A673 (cell line): ENCODE measurements at regions not wholly inside any gene's neighbourhood (a gene's known extent, or its start where the extent isn't known, plus 50 kb on each side); places are given as distances from the start of the nearest gene placed in this dataset.

Experiments used
- BruUV-seq: library from RNA; stranded (reverse); fragments of 400-500 nt; replicated peaks from 2 replicates; lab custom pipeline; 2021; lab: Mats Ljungman, UMichigan
- CTCF ChIA-PET: fragments of 300-600 bp; sonication (Branson Sonifier 250); formaldehyde crosslinking; loops from one replicate; lab custom pipeline; 2022; ENCODE audit warnings: antibody characterized with exemption; lab: Charles Lee
- POLR2A ChIA-PET: fragments of 300-600 bp; sonication (Branson Sonifier 250); formaldehyde crosslinking; loops from one replicate; lab custom pipeline; 2022; ENCODE audit warnings: antibody characterized with exemption; ENCODE audit not compliant: low non-redundant PET; lab: Charles Lee
- DNase-seq: peaks from one replicate; pipeline ENCODE4 v3.0.0-alpha.2; 2015; ENCODE audit warnings: low spot score
- H3K27ac ChIP-seq: fragments of 200-600 bp; sonication (generic); 2 replicates; pipeline ENCODE4 v1.5.1; 2016; ENCODE audit warnings: mixed run types, low read depth, mild to moderate bottlenecking, mixed read lengths, antibody characterized with exemption, low read length; ENCODE audit not compliant: poor library complexity, severe bottlenecking
- H3K27me3 ChIP-seq: fragments of 200-600 bp; sonication (generic); replicated peaks from 2 replicates; pipeline ENCODE4 v1.6.1; 2017; ENCODE audit warnings: mixed run types, low read depth, mild to moderate bottlenecking, mixed read lengths, antibody characterized with exemption, low read length; ENCODE audit not compliant: insufficient read depth, poor library complexity
- H3K36me3 ChIP-seq: fragments of 200-600 bp; sonication (generic); 2 replicates; pipeline ENCODE4 v1.6.1; 2016; ENCODE audit warnings: mixed run types, mild to moderate bottlenecking, mixed read lengths, antibody characterized with exemption, low read length; ENCODE audit not compliant: insufficient read depth, poor library complexity, severe bottlenecking
- H3K4me1 ChIP-seq: fragments of 200-600 bp; sonication (generic); 2 replicates; pipeline ENCODE4 v1.6.1; 2017; ENCODE audit warnings: mixed run types, mild to moderate bottlenecking, mixed read lengths, antibody characterized with exemption, low read length; ENCODE audit not compliant: insufficient read depth, poor library complexity, severe bottlenecking
- H3K4me3 ChIP-seq: fragments of 200-600 bp; sonication (generic); 2 replicates; pipeline ENCODE4 v1.5.1; 2016; ENCODE audit warnings: low read depth, mixed run types, mild to moderate bottlenecking, mixed read lengths, low read length; ENCODE audit not compliant: poor library complexity, severe bottlenecking
- H3K9me3 ChIP-seq: fragments of 200-600 bp; sonication (generic); 2 replicates; pipeline ENCODE4 v1.6.1; 2016; ENCODE audit warnings: mixed run types, low read depth, mild to moderate bottlenecking, mixed read lengths, antibody characterized with exemption, low read length; ENCODE audit not compliant: poor library complexity, severe bottlenecking
- EZH2 ChIP-seq: fragments of 200-600 bp; sonication (generic); IDR thresholded peaks from 2 replicates; pipeline ENCODE4 v1.6.1; 2017; ENCODE audit warnings: borderline replicate concordance, low read depth, mild to moderate bottlenecking, mixed read lengths, antibody characterized with exemption, low read length; ENCODE audit not compliant: poor library complexity, severe bottlenecking
- intact Hi-C: fragments of 100-400 bp; cut with micrococcal nuclease; formaldehyde crosslinking; loops from one replicate; pipeline ENCODE4 v1.10.0; 2022; ENCODE audit not compliant: unreplicated experiment
- TF ChIP-seq, protein P1 (sequence below): fragments of 300-800, 200-600 bp; sonication (generic); conservative IDR thresholded peaks from 2 replicates; pipeline ENCODE4 v1.5.1; 2017; ENCODE audit warnings: low read depth, mild to moderate bottlenecking, antibody characterized with exemption, low read length, moderate library complexity, mixed read lengths

DNA sequence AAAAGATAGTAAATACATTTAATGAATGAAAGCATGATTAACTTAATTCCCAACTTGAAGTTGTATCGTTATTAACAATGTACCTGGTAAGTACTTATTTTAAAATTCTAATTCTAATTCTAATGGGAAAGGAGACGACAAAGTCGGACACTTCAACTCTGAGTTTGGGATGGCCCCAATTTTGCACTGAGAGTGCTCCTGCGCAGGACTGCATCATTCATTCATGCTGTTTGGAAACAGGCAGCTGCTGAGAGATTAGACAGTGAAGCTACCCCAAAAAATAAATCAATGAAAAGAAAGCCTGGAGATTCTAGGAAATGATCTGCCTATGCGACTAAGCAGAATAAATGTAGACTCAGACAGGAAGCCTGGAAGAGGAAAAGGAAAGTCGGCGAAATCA is 141.7 kb upstream of the VKORC1L1 start:
- ChIA-PET POLR2A (no interaction called here), CTCF (no interaction called here)
- no peaks in the 10 kb centered on the region for H3K27me3 ChIP-seq
- TF ChIP-seq EZH2 = no peak
- TF ChIP-seq, protein P1, sequence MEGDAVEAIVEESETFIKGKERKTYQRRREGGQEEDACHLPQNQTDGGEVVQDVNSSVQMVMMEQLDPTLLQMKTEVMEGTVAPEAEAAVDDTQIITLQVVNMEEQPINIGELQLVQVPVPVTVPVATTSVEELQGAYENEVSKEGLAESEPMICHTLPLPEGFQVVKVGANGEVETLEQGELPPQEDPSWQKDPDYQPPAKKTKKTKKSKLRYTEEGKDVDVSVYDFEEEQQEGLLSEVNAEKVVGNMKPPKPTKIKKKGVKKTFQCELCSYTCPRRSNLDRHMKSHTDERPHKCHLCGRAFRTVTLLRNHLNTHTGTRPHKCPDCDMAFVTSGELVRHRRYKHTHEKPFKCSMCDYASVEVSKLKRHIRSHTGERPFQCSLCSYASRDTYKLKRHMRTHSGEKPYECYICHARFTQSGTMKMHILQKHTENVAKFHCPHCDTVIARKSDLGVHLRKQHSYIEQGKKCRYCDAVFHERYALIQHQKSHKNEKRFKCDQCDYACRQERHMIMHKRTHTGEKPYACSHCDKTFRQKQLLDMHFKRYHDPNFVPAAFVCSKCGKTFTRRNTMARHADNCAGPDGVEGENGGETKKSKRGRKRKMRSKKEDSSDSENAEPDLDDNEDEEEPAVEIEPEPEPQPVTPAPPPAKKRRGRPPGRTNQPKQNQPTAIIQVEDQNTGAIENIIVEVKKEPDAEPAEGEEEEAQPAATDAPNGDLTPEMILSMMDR = no peak
- peak overlapping the region; percentile 42 for H3K4me3 ChIP-seq
- DNase-seq = no peak
- intact Hi-C loops = loop anchor here (2.0 kb wide), 1 partner anchor 20 kb away; no protein-coding TSS in a partner anchor
- no peaks in the 10 kb centered on the region for H3K4me1 ChIP-seq
- no peaks in the 10 kb centered on the region for H3K9me3 ChIP-seq
- no peaks in the 10 kb centered on the region for H3K36me3 ChIP-seq
- BruUV-seq = no TSS peak
- no peak overlapping the region for H3K27ac ChIP-seq

DNA sequence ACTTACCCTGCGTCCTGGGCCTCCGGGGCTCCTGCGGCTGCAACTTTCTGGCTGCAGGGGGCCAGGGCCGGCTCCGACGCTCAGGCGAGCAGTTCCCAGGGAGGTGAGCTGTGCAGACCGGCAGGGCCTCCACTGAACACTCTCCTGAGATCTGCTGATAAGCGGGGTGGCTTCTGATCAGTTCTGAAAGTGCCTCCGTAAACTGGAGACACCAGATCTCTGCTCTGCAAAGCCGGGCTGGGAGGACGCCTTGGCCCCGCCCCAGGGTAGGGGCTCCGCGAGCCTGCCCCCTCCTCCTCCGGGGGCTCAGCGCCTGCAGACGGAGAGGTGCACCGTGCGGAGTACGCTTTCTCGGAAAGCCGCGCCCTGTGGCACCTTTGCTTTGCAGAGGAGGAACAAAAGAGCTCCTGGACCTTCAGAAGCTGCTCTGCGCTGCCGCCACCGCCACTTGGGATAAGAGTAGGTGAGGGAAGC is 141.3 kb upstream of the VKORC1L1 start:
- H3K9me3 ChIP-seq = no peaks in the 10 kb centered on the region
- no peak overlapping the region for H3K27ac ChIP-seq
- H3K4me1 ChIP-seq = no peaks in the 10 kb centered on the region
- peak; percentile 46 for DNase-seq
- peak overlapping the region; percentile 42 for H3K4me3 ChIP-seq
- TF ChIP-seq EZH2 = no peak
- TF ChIP-seq, protein P1 = no peak; the same call in 1 of the 2 replicates
- POLR2A ChIA-PET = no interaction called here
- CTCF ChIA-PET = no interaction called here
- intact Hi-C loops = loop anchor here (2.0 kb wide), 1 partner anchor 19 kb away; no protein-coding TSS in a partner anchor
- H3K27me3 ChIP-seq = no peaks in the 10 kb centered on the region
- no TSS peak for BruUV-seq
- H3K36me3 ChIP-seq = no peaks in the 10 kb centered on the region

DNA sequence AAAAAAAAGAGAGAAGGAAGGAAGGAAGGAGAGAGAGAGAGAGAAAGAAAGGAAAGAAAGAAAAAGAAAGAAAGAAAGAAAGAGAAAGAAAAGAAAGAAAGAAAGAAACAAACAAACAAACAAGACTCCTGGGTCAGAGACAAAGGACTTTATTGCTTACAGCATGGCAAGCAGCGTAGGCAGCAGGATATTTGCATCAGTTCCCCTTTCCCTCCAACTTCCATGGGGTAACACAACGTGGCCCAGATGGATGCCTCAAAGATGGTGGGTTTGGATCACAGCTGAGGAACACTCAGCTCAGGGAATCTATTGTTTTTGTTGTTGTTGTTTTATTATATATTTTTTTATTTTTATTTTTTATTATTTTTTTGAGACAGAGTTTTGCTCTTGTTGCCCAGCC is 128.5 kb upstream of the VKORC1L1 start:
- no TSS peak for BruUV-seq

More for the DNA sequence above, 128.5 kb upstream of the VKORC1L1 start:
- intact Hi-C loops = no loop called here
- TF ChIP-seq, protein P1 = no peak
- TF ChIP-seq EZH2 = no peak
- no peak overlapping the region for H3K4me3 ChIP-seq
- POLR2A ChIA-PET = no interaction called here
- CTCF ChIA-PET = no interaction called here
- H3K36me3 ChIP-seq = no peaks in the 10 kb centered on the region
- H3K27ac ChIP-seq = no peak overlapping the region
- no peaks in the 10 kb centered on the region for H3K9me3 ChIP-seq
- H3K27me3 ChIP-seq = no peaks in the 10 kb centered on the region
- H3K4me1 ChIP-seq = no peaks in the 10 kb centered on the region
- DNase-seq = no peak
